Tibial artery (tissue), 4 donors: ENCODE measurements at regions not wholly inside any gene's neighbourhood (a gene's known extent, or its start where the extent isn't known, plus 50 kb on each side); places are given as distances from the start of the nearest gene placed in this dataset.

Experiments
- DNase-seq, 2 donors: peaks; one replicate each; pipeline ENCODE4 v3.0.0-alpha.2; 2019
- H3K27ac ChIP-seq, 2 donors: fragments of 200-600 bp; sonication (generic) in 1 of 2; 1 replicate in 1 of 2; 2 replicates in 1 of 2; pipeline ENCODE4 v1.5.1; 2018 to 2019; ENCODE audit warnings: mild to moderate bottlenecking in 1 of 2
- H3K27me3 ChIP-seq, 2 donors: fragments of 200-600 bp; sonication (generic) in 1 of 2; one replicate each; pipeline versions ENCODE4 v1.5.1 to v1.6.0; 2016 to 2019
- H3K36me3 ChIP-seq, 3 donors: fragments of 200-600 bp; sonication (generic) in 2 of 3; one replicate each; pipeline ENCODE4 v1.5.1; 2016 to 2019; ENCODE audit warnings: mild to moderate bottlenecking in 2 of 3
- H3K4me1 ChIP-seq, 4 donors: fragments of 200-600 bp; sonication (generic) in 2 of 4; 1 replicate in 3 of 4; 2 replicates in 1 of 4; pipeline ENCODE4 v1.5.1; 2016 to 2019
- H3K4me3 ChIP-seq, 2 donors: fragments of 200-600 bp; sonication (generic) in 1 of 2; 1 replicate in 1 of 2; 2 replicates in 1 of 2; pipeline ENCODE4 v1.5.1; 2018 to 2019; ENCODE audit warnings: mild to moderate bottlenecking in 2 of 2
- H3K9me3 ChIP-seq, 3 donors: fragments of 200-600 bp; sonication (generic) in 1 of 3; one replicate each; pipeline ENCODE4 v1.5.1; 2016 to 2019
- intact Hi-C: fragments of 100-400 bp; cut with DNase I; formaldehyde crosslinking; loops from one replicate; pipeline ENCODE4 v1.15.0; 2023; ENCODE audit warnings: low total_unique reads
- TF ChIP-seq, protein P1 (sequence below), 2 experiments: fragments of 200-600 bp in 1 of 2; fragments of 450-650 bp in 1 of 2; IDR thresholded peaks; one replicate each; pipeline ENCODE4 v1.5.1; 2017 to 2019; ENCODE audit warnings: antibody characterized with exemption in 2 of 2, mild to moderate bottlenecking in 1 of 2, moderate library complexity in 1 of 2

DNA sequence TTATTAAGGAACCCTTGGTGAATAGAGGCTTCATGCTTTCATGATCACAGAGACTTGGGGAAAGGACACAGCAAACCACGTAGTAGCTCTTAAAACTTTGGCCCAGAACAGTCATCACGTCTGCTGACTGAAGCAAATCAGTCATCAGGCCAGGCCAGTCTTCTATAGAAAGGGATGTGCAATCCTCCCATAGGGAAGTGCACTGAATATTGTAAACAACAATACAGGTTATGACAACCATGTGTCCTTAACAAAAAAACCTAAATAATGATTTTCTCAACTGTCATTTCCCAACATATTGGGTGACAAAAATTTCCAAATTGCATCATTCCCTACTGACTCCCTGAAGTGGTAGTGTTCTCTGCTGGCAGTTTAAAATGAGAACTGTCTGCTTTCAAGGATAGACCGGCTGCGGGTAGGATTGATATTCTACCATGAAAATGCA lies 388.2 kb upstream of the CITED2 start:
- peaks cover 10 to 52% (median 22%) of the 10 kb centered on the region in 4 donors for H3K4me1 ChIP-seq
- TF ChIP-seq, protein P1, sequence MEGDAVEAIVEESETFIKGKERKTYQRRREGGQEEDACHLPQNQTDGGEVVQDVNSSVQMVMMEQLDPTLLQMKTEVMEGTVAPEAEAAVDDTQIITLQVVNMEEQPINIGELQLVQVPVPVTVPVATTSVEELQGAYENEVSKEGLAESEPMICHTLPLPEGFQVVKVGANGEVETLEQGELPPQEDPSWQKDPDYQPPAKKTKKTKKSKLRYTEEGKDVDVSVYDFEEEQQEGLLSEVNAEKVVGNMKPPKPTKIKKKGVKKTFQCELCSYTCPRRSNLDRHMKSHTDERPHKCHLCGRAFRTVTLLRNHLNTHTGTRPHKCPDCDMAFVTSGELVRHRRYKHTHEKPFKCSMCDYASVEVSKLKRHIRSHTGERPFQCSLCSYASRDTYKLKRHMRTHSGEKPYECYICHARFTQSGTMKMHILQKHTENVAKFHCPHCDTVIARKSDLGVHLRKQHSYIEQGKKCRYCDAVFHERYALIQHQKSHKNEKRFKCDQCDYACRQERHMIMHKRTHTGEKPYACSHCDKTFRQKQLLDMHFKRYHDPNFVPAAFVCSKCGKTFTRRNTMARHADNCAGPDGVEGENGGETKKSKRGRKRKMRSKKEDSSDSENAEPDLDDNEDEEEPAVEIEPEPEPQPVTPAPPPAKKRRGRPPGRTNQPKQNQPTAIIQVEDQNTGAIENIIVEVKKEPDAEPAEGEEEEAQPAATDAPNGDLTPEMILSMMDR (IDR thresholded peaks at IDR 0.05): no peak
- H3K4me3 ChIP-seq: no peak overlapping the region
- no peaks in the 10 kb centered on the region for H3K27me3 ChIP-seq
- intact Hi-C loops: no loop called here
- no peaks in the 10 kb centered on the region for H3K9me3 ChIP-seq
- H3K36me3 ChIP-seq: no peaks in the 10 kb centered on the region
- no peak for DNase-seq
- H3K27ac ChIP-seq: no peak overlapping the region

DNA sequence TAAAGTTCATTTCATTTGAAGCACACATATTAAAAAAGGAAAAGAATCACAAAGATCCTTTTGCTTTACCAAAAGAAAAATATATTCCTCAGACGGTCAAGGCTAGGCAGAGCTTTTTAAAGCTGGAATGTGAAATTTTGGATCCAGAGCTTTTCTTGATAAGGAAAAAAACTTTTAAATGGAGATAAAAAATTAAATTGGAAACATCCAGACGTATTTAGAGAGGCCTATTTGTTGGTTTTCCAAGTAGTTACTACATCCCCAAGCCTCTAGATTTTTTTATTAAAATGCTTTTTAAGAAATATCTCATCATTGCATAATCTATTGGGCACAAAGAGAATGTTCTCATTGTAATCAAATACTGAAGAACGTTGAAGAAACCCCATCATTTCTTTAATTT lies 385.7 kb upstream of the CITED2 start:
- H3K4me1 ChIP-seq: peaks cover 10 to 63% (median 31%) of the 10 kb centered on the region in 4 donors
- H3K4me3 ChIP-seq: no peak overlapping the region
- H3K27ac ChIP-seq: peak overlapping the region in 1 of 2 donors; percentile 14
- intact Hi-C loops: no loop called here
- TF ChIP-seq, protein P1 (IDR thresholded peaks at IDR 0.05): no peak
- H3K27me3 ChIP-seq: no peaks in the 10 kb centered on the region
- no peaks in the 10 kb centered on the region for H3K9me3 ChIP-seq
- H3K36me3 ChIP-seq: no peaks in the 10 kb centered on the region
- no peak for DNase-seq

DNA sequence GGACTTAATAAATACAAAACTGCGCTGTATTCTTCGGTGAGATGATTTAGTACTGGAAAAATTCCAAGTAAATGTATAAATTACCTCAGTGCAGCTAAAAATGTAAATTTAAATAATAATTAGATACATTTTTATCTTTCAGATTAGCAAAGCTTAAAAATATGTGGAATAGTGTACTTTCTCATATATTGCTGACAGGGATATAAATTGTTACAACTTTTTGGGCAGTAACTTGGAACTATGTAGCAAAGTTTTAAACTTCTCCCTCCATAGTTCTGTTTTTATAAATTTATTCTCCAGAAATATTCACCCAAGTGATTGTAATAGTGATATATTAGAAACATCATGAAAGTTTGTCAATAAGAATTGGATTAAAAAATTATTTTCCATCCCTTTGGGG lies 384.6 kb upstream of the CITED2 start:
- Histone ChIP-seq H3K4me1 (peaks cover under 1 to 63% (median 28%) of the 10 kb centered on the region in 4 donors), H3K27ac (no peak overlapping the region), H3K27me3 (no peaks in the 10 kb centered on the region), H3K36me3 (no peaks in the 10 kb centered on the region), H3K9me3 (no peaks in the 10 kb centered on the region), H3K4me3 (no peak overlapping the region)
- TF ChIP-seq, protein P1 (IDR thresholded peaks at IDR 0.05): no peak
- intact Hi-C loops: no loop called here
- no peak for DNase-seq

DNA sequence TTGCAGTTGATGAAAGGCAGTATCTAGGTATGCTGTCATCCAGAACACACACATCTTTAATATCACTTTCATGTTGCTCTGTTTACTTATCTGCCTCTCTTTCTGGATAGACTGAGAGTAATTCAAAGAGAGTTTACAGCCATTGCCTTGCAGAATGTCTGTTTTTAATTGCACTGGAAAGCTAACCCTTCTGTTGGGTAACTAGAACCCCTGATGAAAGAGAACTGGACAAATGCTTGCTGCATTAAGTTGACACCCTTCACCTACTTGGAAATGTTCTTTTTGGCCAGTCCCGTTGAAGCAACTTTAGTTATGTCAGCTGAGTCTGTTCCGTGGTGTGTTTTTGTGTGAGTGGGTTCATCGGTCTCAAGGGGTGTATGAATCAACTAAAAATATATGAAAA lies 383.8 kb upstream of the CITED2 start:
- no peaks in the 10 kb centered on the region for H3K36me3 ChIP-seq
- TF ChIP-seq, protein P1 (IDR thresholded peaks at IDR 0.05): no peak
- peak in 1 of 2 donors; percentile 38 for DNase-seq
- H3K4me1 ChIP-seq: peaks cover 0 to 68% (median 26%) of the 10 kb centered on the region in 4 donors
- no peaks in the 10 kb centered on the region for H3K27me3 ChIP-seq
- H3K9me3 ChIP-seq: no peaks in the 10 kb centered on the region
- intact Hi-C loops: no loop called here
- no peak overlapping the region for H3K4me3 ChIP-seq
- H3K27ac ChIP-seq: peak overlapping the region in 1 of 2 donors; percentile 51

DNA sequence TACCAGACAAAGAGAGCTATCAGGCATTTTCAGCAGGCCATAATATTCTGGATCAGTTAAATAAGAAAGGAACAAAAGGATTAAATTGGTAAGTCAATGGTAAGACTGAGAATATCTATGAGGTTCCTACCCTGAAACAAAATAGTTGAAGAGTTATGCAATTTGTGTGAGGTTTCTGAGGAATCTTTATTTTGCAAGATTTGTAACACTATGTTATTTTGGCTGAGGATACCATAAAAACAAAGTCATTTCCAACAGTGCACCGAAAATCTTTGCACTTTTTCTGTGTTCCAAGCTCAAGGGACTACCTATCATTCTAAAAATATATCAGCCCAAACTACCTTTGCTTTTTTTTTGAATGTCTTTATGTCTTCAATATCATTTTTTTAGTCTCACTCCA lies 383.3 kb upstream of the CITED2 start:
- TF ChIP-seq, protein P1 (IDR thresholded peaks at IDR 0.05): no peak
- Histone ChIP-seq H3K9me3 (no peaks in the 10 kb centered on the region), H3K36me3 (no peaks in the 10 kb centered on the region), H3K27me3 (no peaks in the 10 kb centered on the region), H3K4me3 (no peak overlapping the region), H3K27ac (peak overlapping the region; percentile 51 to 54), H3K4me1 (peaks cover 0 to 66% (median 26%) of the 10 kb centered on the region in 4 donors)
- intact Hi-C loops: no loop called here
- DNase-seq: no peak

DNA sequence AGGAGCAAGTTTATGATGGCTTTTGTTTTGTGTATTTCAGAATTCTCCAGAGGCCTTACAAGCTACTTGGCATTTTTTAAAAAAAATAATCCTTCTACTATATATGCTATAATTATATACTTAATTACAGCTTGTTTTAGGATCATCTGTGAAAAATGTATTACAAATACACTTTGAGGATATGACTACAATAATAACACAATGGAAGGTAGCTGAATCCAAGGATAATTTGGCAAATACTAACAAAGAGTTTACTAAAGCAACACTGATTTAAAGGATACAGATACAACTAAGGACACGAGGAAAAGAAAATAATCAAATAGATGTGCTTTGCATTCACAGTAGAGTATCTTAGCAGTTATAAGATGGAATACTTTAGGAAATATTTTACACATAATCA lies 381.9 kb upstream of the CITED2 start:
- no peaks in the 10 kb centered on the region for H3K27me3 ChIP-seq
- H3K4me3 ChIP-seq: no peak overlapping the region
- intact Hi-C loops: no loop called here
- no peaks in the 10 kb centered on the region for H3K9me3 ChIP-seq
- no peak for DNase-seq
- no peak overlapping the region for H3K27ac ChIP-seq
- TF ChIP-seq, protein P1 (IDR thresholded peaks at IDR 0.05): no peak
- peaks cover 0 to 64% (median 26%) of the 10 kb centered on the region in 4 donors for H3K4me1 ChIP-seq
- no peaks in the 10 kb centered on the region for H3K36me3 ChIP-seq
